SK-N-MC (cell line): ENCODE measurements at regions not wholly inside any gene's neighbourhood (a gene's known extent, or its start where the extent isn't known, plus 50 kb on each side); places are given as distances from the start of the nearest gene placed in this dataset.

ENCODE experiments used
- EZH2 ChIP-seq: fragments of 200-600 bp; sonication (generic); IDR thresholded peaks from one replicate; pipeline ENCODE4 v1.6.1; 2017; ENCODE audit warnings: antibody characterized with exemption
- POLR2AphosphoS5 ChIP-seq: IDR thresholded peaks from 2 replicates; pipeline ENCODE4 v1.6.1; 2012; ENCODE audit warnings: mild to moderate bottlenecking, low read depth, low read length, borderline replicate concordance

DNA sequence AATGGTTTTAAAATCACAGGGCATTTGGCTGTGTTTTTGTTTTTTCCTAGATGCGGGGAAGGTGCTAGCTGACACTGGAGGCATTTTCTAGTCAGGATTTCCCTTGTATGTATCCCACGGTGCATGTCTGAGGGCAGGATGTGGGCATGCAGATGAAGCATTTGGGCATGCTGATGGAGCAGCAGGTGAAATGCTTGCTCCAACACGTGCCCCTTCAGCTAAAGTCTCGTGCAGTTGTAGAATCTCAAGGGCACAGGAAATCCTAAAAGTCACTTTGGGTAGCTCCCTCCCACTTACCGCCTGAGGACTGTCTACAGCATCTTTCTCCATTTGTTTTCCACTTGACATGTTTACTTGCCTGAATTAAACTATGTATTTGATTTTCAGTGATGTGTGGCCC is 429.4 kb upstream of the B3GAT1 start:
- TF ChIP-seq EZH2 = no peak
- TF ChIP-seq POLR2AphosphoS5 = no peak
